GM23338 (cell line): ENCODE measurements at regions not wholly inside any gene's neighbourhood (a gene's known extent, or its start where the extent isn't known, plus 50 kb on each side); places are given as distances from the start of the nearest gene placed in this dataset.

ENCODE experiments used
- ATAC-seq: fragments of 200-7000 bp; cut with Tn5 transposase; 3 replicates; pipeline ENCODE4 v1.9.1; 2020
- DNase-seq: peaks from one replicate; pipeline ENCODE4 v3.0.0-alpha.2; 2015; ENCODE audit warnings: low spot score
- H2AFZ ChIP-seq: fragments of 200-600 bp; sonication (generic); 2 replicates; pipeline ENCODE4 v1.8.0; 2016; ENCODE audit warnings: antibody characterized with exemption, mild to moderate bottlenecking, moderate library complexity
- H3F3A ChIP-seq: fragments of 200-600 bp; sonication (generic); replicated peaks from 2 replicates; pipeline ENCODE4 v1.8.0; 2017; ENCODE audit warnings: antibody characterized with exemption, mixed run types, low read depth
- H3K27ac ChIP-seq: fragments of 200-600 bp; sonication (generic); 2 replicates; pipeline ENCODE4 v1.6.1; 2016; ENCODE audit warnings: low read depth
- H3K27me3 ChIP-seq: fragments of 200-600 bp; sonication (generic); 2 replicates; pipeline ENCODE4 v1.8.0; 2016; ENCODE audit warnings: mild to moderate bottlenecking, mixed run types, moderate library complexity; ENCODE audit not compliant: insufficient read depth
- H3K36me3 ChIP-seq: fragments of 200-600 bp; sonication (generic); 2 replicates; pipeline ENCODE4 v1.8.0; 2016; ENCODE audit warnings: mild to moderate bottlenecking; ENCODE audit not compliant: insufficient read depth
- H3K4me1 ChIP-seq: fragments of 200-600 bp; sonication (generic); 2 replicates; pipeline ENCODE4 v1.8.0; 2016; ENCODE audit warnings: mild to moderate bottlenecking, moderate library complexity; ENCODE audit not compliant: insufficient read depth
- H3K4me2 ChIP-seq: fragments of 200-600 bp; sonication (generic); 2 replicates; pipeline ENCODE4 v1.7.1; 2017; ENCODE audit warnings: mixed run types
- H3K4me3 ChIP-seq: fragments of 200-600 bp; sonication (generic); 2 replicates; pipeline ENCODE4 v1.6.1; 2016; ENCODE audit warnings: mixed run types
- H3K79me2 ChIP-seq: fragments of 200-600 bp; sonication (generic); replicated peaks from 2 replicates; pipeline ENCODE4 v1.8.0; 2017; ENCODE audit warnings: mild to moderate bottlenecking; ENCODE audit not compliant: insufficient read depth
- H3K9me2 ChIP-seq: fragments of 200-600 bp; sonication (generic); 2 replicates; pipeline ENCODE4 v1.8.0; 2017; ENCODE audit not compliant: insufficient read depth
- H4K20me1 ChIP-seq: fragments of 200-600 bp; sonication (generic); replicated peaks from 2 replicates; pipeline ENCODE4 v1.8.0; 2017; ENCODE audit warnings: mild to moderate bottlenecking; ENCODE audit not compliant: insufficient read depth
- H3K27ac Mint-ChIP-seq: 2 replicates; pipeline ENCODE4 v1.8.0; 2020; ENCODE audit warnings: inconsistent platforms, mild to moderate bottlenecking, moderate library complexity, mixed read lengths
- H3K27me3 Mint-ChIP-seq: 3 replicates; pipeline ENCODE4 v1.8.0; 2022; ENCODE audit warnings: low read depth, mild to moderate bottlenecking, moderate library complexity, mixed read lengths, inconsistent platforms; ENCODE audit not compliant: insufficient read depth, poor library complexity
- H3K36me3 Mint-ChIP-seq: 3 replicates; pipeline ENCODE4 v1.8.0; 2021; ENCODE audit warnings: low read depth, mild to moderate bottlenecking, inconsistent platforms, moderate library complexity, mixed read lengths
- H3K4me1 Mint-ChIP-seq: 3 replicates; pipeline ENCODE4 v1.8.0; 2020; ENCODE audit warnings: mild to moderate bottlenecking, inconsistent platforms, mixed read lengths
- H3K4me3 Mint-ChIP-seq: 3 replicates; pipeline ENCODE4 v1.8.0; 2021; ENCODE audit warnings: moderate library complexity, mild to moderate bottlenecking, inconsistent platforms, mixed read lengths
- H3K9me3 Mint-ChIP-seq: 3 replicates; pipeline ENCODE4 v1.8.0; 2020; ENCODE audit warnings: moderate library complexity, mild to moderate bottlenecking, inconsistent platforms, mixed read lengths
- CREB1 ChIP-seq: fragments of 250-450 bp; sonication (Bioruptor Pico); IDR thresholded peaks from 2 replicates; pipeline ENCODE4 v1.5.0; 2020; ENCODE audit warnings: low read depth, mild to moderate bottlenecking, moderate library complexity
- CTCF ChIP-seq, 2 experiments: fragments of 200-600 bp in 1 of 2; sonication (generic) in 1 of 2; conservative IDR thresholded peaks; 2 replicates each; pipeline versions ENCODE4 v1.5.1 to v1.6.1; 2016 to 2017; ENCODE audit warnings: antibody characterized with exemption in 2 of 2, low read depth in 2 of 2, mild to moderate bottlenecking in 2 of 2, moderate library complexity in 1 of 2
- EZH2 ChIP-seq: fragments of 200-600 bp; sonication (generic); IDR thresholded peaks from one replicate; pipeline ENCODE4 v1.8.0; 2017; ENCODE audit warnings: antibody characterized with exemption, mild to moderate bottlenecking, low read depth; ENCODE audit not compliant: unreplicated experiment
- EZH2phosphoT487 ChIP-seq: fragments of 200-600 bp; sonication (generic); IDR thresholded peaks from one replicate; pipeline ENCODE4 v1.8.1; 2018; ENCODE audit warnings: antibody characterized with exemption; ENCODE audit not compliant: unreplicated experiment
- JUNB ChIP-seq: IDR thresholded peaks from one replicate; pipeline ENCODE4 v1.6.1; 2016; ENCODE audit warnings: antibody characterized with exemption; ENCODE audit not compliant: unreplicated experiment
- NANOG ChIP-seq: IDR thresholded peaks from 2 replicates; pipeline ENCODE4 v1.6.1; 2016; ENCODE audit warnings: antibody characterized with exemption, borderline replicate concordance
- POLR2AphosphoS5 ChIP-seq: IDR thresholded peaks from 2 replicates; pipeline ENCODE4 v1.6.1; 2016; ENCODE audit warnings: antibody characterized with exemption, low read depth
- REST ChIP-seq: IDR thresholded peaks from one replicate; pipeline ENCODE4 v1.6.1; 2018; ENCODE audit warnings: antibody characterized with exemption; ENCODE audit not compliant: unreplicated experiment
- STAT1 ChIP-seq: IDR thresholded peaks from one replicate; pipeline ENCODE4 v1.6.1; 2016; ENCODE audit warnings: antibody characterized with exemption; ENCODE audit not compliant: unreplicated experiment
- ZNF331 ChIP-seq: fragments of 250-450 bp; sonication (Bioruptor Pico); IDR thresholded peaks from 2 replicates; pipeline ENCODE4 v1.5.0; 2020; ENCODE audit warnings: low read depth, mild to moderate bottlenecking, moderate library complexity
- ZNF462 ChIP-seq: fragments of 250-450 bp; sonication (Bioruptor Pico); IDR thresholded peaks from 2 replicates; pipeline ENCODE4 v1.5.0; 2020; ENCODE audit warnings: mild to moderate bottlenecking, moderate library complexity

- Histone ChIP-seq H3K36me3 (no peaks in the 10 kb centered on the region), H3K4me1 (no peaks in the 10 kb centered on the region), H3K27ac (no peak overlapping the region), H3K4me2 (no peak overlapping the region), H3K9me2 (peaks cover 14% of the 10 kb centered on the region; the same call in 1 of the 2 replicates), H2AFZ (no peak overlapping the region), H4K20me1 (no peaks in the 10 kb centered on the region), H3K27me3 (no peaks in the 10 kb centered on the region), H3F3A (no peaks in the 10 kb centered on the region), H3K4me3 (no peak overlapping the region), H3K79me2 (no peaks in the 10 kb centered on the region)
- no peak overlapping the region for H3K27ac Mint-ChIP-seq
- ATAC-seq, result no peak
- H3K27me3 Mint-ChIP-seq, result no peaks in the 10 kb centered on the region
- H3K9me3 Mint-ChIP-seq, result no peaks in the 10 kb centered on the region; the same call in 1 of the 3 replicates
- H3K4me1 Mint-ChIP-seq, result no peaks in the 10 kb centered on the region
- no peak for DNase-seq
- no peak overlapping the region for H3K4me3 Mint-ChIP-seq
- no peaks in the 10 kb centered on the region for H3K36me3 Mint-ChIP-seq
- TF ChIP-seq ZNF331 (no peak), POLR2AphosphoS5 (no peak), EZH2 (no peak), EZH2phosphoT487 (no peak), CREB1 (CRISPR knock-in tag) (no peak), CTCF (conservative IDR thresholded peaks at IDR 0.05; ENCODE audit: low read depth in 2 of 2) (no peak), NANOG (no peak), JUNB (no peak), ZNF462 (CRISPR knock-in tag) (no peak), REST (no peak), STAT1 (no peak)
Measured at GRCh38 chr6:164243949-164244348, 829.4 kb downstream of the QKI start.
